ENCODE measurements at regions not wholly inside any gene's neighbourhood (a gene's known extent, or its start where the extent isn't known, plus 50 kb on each side); places are given as distances from the start of the nearest gene placed in this dataset.

GRCh38 chr1:101507547-101507971 lies 270.7 kb downstream of the S1PR1 start:
- TF ChIP-seq CTCF (IDR thresholded peaks at IDR 0.05) (no peak), POLR2A (IDR thresholded peaks at IDR 0.05) (no peak)

Measured in lower leg skin (tissue), 3 donors.